SK-N-SH (cell line): ENCODE measurements at regions not wholly inside any gene's neighbourhood (a gene's known extent, or its start where the extent isn't known, plus 50 kb on each side); places are given as distances from the start of the nearest gene placed in this dataset.

Experiments used
- CTCF ChIA-PET: fragments of 300-600, 350-600 bp; formaldehyde crosslinking; extraction: SDS; loops from one replicate; lab custom pipeline; 2021; lab: Yijun Ruan, JAX
- POLR2A ChIA-PET: fragments of 350-600 bp; sonication (Branson Sonifier 250); formaldehyde crosslinking; extraction: SDS; loops from one replicate; lab custom pipeline; 2020; ENCODE audit warnings: antibody characterized with exemption, inconsistent platforms; lab: Yijun Ruan, JAX
- DNase-seq: peaks from one replicate; pipeline ENCODE4 v3.0.0; 2012
- H2AFZ ChIP-seq: fragments of 200-600 bp; sonication (generic); 2 replicates; pipeline ENCODE4 v1.8.1; 2016; ENCODE audit warnings: antibody characterized with exemption, mild to moderate bottlenecking, low read depth
- H3F3A ChIP-seq: fragments of 200-600 bp; sonication (generic); replicated peaks from 2 replicates; pipeline ENCODE3; 2016; ENCODE audit warnings: antibody characterized with exemption, mild to moderate bottlenecking; ENCODE audit not compliant: insufficient read depth
- H3K27ac ChIP-seq, 2 experiments: fragments of 200-500 bp in 1 of 2; fragments of 200-600 bp in 1 of 2; sonication (Bioruptor generic) in 1 of 2; sonication (generic), shearing (Covaris generic) in 1 of 2; 2 replicates each; pipeline versions ENCODE4 v1.5.1 to v1.6.1; 2014 to 2016; ENCODE audit warnings: low read depth in 2 of 2, inconsistent platforms in 1 of 2, low read length in 1 of 2, mild to moderate bottlenecking in 1 of 2, mixed read lengths in 1 of 2
- H3K27me3 ChIP-seq: fragments of 200-600 bp; sonication (generic), shearing (Covaris generic); 2 replicates; pipeline ENCODE4 v1.6.1; 2016; ENCODE audit warnings: mixed run types; ENCODE audit not compliant: insufficient read depth
- H3K36me3 ChIP-seq, 2 experiments: fragments of 200-500 bp in 1 of 2; fragments of 200-600 bp in 1 of 2; sonication (Bioruptor generic) in 1 of 2; sonication (generic) in 1 of 2; replicated peaks in 1 of 2; 2 replicates each; pipeline versions ENCODE3 to v1.5.1; 2014 to 2016; ENCODE audit warnings: low read length in 1 of 2, mild to moderate bottlenecking in 1 of 2; ENCODE audit not compliant: insufficient read depth in 2 of 2, control insufficient read depth in 1 of 2
- H3K4me1 ChIP-seq, 2 experiments: fragments of 200-500 bp in 1 of 2; fragments of 200-600 bp in 1 of 2; sonication (Bioruptor generic) in 1 of 2; sonication (generic), shearing (Covaris generic) in 1 of 2; 2 replicates each; pipeline versions ENCODE4 v1.5.1 to v1.6.1; 2014 to 2016; ENCODE audit warnings: low read depth in 1 of 2, low read length in 1 of 2, mixed run types in 1 of 2; ENCODE audit not compliant: insufficient read depth in 2 of 2, control insufficient read depth in 1 of 2
- H3K4me2 ChIP-seq: fragments of 200-600 bp; sonication (generic), shearing (Covaris generic); 2 replicates; pipeline ENCODE4 v1.6.1; 2017; ENCODE audit warnings: mixed run types
- H3K4me3 ChIP-seq, 2 experiments: fragments of 200-500 bp in 1 of 2; fragments of 200-600 bp in 1 of 2; sonication (Bioruptor generic) in 1 of 2; sonication (generic), shearing (Covaris generic) in 1 of 2; 2 replicates each; pipeline versions ENCODE4 v1.5.1 to v1.8.1; 2014 to 2016; ENCODE audit warnings: low read depth in 2 of 2, inconsistent platforms in 1 of 2, low read length in 1 of 2, mild to moderate bottlenecking in 1 of 2, mixed read lengths in 1 of 2, moderate library complexity in 1 of 2
- H3K79me2 ChIP-seq: fragments of 200-600 bp; sonication (generic); 2 replicates; pipeline ENCODE4 v1.8.1; 2017; ENCODE audit warnings: mild to moderate bottlenecking; ENCODE audit not compliant: insufficient read depth
- H3K9ac ChIP-seq: fragments of 200-600 bp; sonication (generic); 2 replicates; pipeline ENCODE4 v1.6.1; 2017; ENCODE audit warnings: mixed run types
- H3K9me2 ChIP-seq: fragments of 200-600 bp; sonication (generic); 2 replicates; pipeline ENCODE4 v1.6.1; 2017; ENCODE audit warnings: mixed run types
- H3K9me3 ChIP-seq: fragments of 200-600 bp; sonication (generic); 2 replicates; pipeline ENCODE4 v1.6.1; 2017; ENCODE audit warnings: mixed run types, mild to moderate bottlenecking, moderate library complexity
- H4K20me1 ChIP-seq: fragments of 200-600 bp; sonication (generic); 2 replicates; pipeline ENCODE4 v1.6.1; 2017; ENCODE audit warnings: mild to moderate bottlenecking, mixed run types; ENCODE audit not compliant: insufficient read depth
- CTCF ChIP-seq: fragments of 200-600 bp; sonication (generic); IDR thresholded peaks from 2 replicates; pipeline ENCODE4 v1.6.1; 2017; ENCODE audit warnings: antibody characterized with exemption, mild to moderate bottlenecking, moderate library complexity
- FOSL2 ChIP-seq: IDR thresholded peaks from 2 replicates; pipeline ENCODE4 v1.4.0; 2012; ENCODE audit warnings: low read depth, mild to moderate bottlenecking, moderate library complexity, borderline replicate concordance
- FOXJ3 ChIP-seq: sonication (generic); formaldehyde crosslinking; IDR thresholded peaks from 2 replicates; pipeline ENCODE4 v1.5.1; 2020; ENCODE audit warnings: mild to moderate bottlenecking, missing genetic modification reagents
- FOXM1 ChIP-seq: IDR thresholded peaks from 2 replicates; pipeline ENCODE4 v1.4.0; 2012; ENCODE audit warnings: low read depth, mild to moderate bottlenecking
- GABPA ChIP-seq: IDR thresholded peaks from 2 replicates; pipeline ENCODE4 v1.4.0; 2012; ENCODE audit warnings: low read depth, mild to moderate bottlenecking
- IRF3 ChIP-seq: fragments of 150-350 bp; IDR thresholded peaks from 2 replicates; pipeline ENCODE4 v1.6.1; 2016; ENCODE audit warnings: mild to moderate bottlenecking, low read depth, low read length
- JUND ChIP-seq: IDR thresholded peaks from 2 replicates; pipeline ENCODE4 v1.4.0; 2012
- MAX ChIP-seq: IDR thresholded peaks from 2 replicates; pipeline ENCODE4 v1.4.0; 2012; ENCODE audit warnings: low read depth
- MEF2A ChIP-seq: IDR thresholded peaks from 2 replicates; pipeline ENCODE4 v1.4.0; 2012; ENCODE audit warnings: low read depth, borderline replicate concordance
- MXI1 ChIP-seq: IDR thresholded peaks from 2 replicates; pipeline ENCODE4 v1.6.1; 2012; ENCODE audit warnings: mild to moderate bottlenecking, low read depth, low read length, improper control_type of control experiment
- NFIC ChIP-seq: IDR thresholded peaks from 2 replicates; pipeline ENCODE4 v1.4.0; 2012; ENCODE audit warnings: borderline replicate concordance
- PBX3 ChIP-seq: IDR thresholded peaks from 2 replicates; pipeline ENCODE4; 2012
- POLR2AphosphoS5 ChIP-seq: IDR thresholded peaks from 2 replicates; pipeline ENCODE4 v1.6.1; 2012; ENCODE audit warnings: low read depth, low read length
- RAD21 ChIP-seq: IDR thresholded peaks from 2 replicates; pipeline ENCODE4 v1.6.1; 2012; ENCODE audit warnings: mild to moderate bottlenecking, low read length
- REST ChIP-seq: IDR thresholded peaks from 2 replicates; pipeline ENCODE4 v1.6.1; 2012; ENCODE audit warnings: mild to moderate bottlenecking, low read depth, low read length, moderate library complexity
- SIN3A ChIP-seq: IDR thresholded peaks from 2 replicates; pipeline ENCODE4 v1.6.1; 2012; ENCODE audit warnings: low read depth, mild to moderate bottlenecking, low read length, moderate library complexity, borderline replicate concordance
- SMC3 ChIP-seq: IDR thresholded peaks from 2 replicates; pipeline ENCODE4 v1.6.1; 2012; ENCODE audit warnings: low read depth, low read length, improper control_type of control experiment
- TAF1 ChIP-seq: IDR thresholded peaks from 2 replicates; pipeline ENCODE4 v1.6.1; 2012; ENCODE audit warnings: low read depth, mild to moderate bottlenecking, low read length, moderate library complexity, borderline replicate concordance
- USF1 ChIP-seq: IDR thresholded peaks from 2 replicates; pipeline ENCODE4 v1.4.0; 2012; ENCODE audit warnings: low read depth, borderline replicate concordance
- ZBTB33 ChIP-seq: IDR thresholded peaks from 2 replicates; pipeline ENCODE4 v1.4.0; 2012; ENCODE audit warnings: low read depth, borderline replicate concordance
- WGBS: methylation state at CpG from one replicate; pipeline ENCODE4 v1.1.6; 2017; ENCODE audit warnings: low lambda C conversion rate; 5-methylcytosine and 5-hydroxymethylcytosine counted together

GRCh38 chr9:11915699-11916098 is 777.5 kb upstream of the TYRP1 start (continued):
- TF ChIP-seq PBX3 (no peak), RAD21 (no peak), MEF2A (no peak)

GRCh38 chr9:11928871-11929321 is 764.3 kb upstream of the TYRP1 start:
- DNase-seq = no peak
- H3K4me2 ChIP-seq = no peak overlapping the region
- no peaks in the 10 kb centered on the region for H3K79me2 ChIP-seq
- TF ChIP-seq MXI1 (no peak), MAX (no peak), RAD21 (no peak), CTCF (no peak), IRF3 (no peak), ZBTB33 (no peak), FOXJ3 (CRISPR knock-in tag) (no peak), POLR2AphosphoS5 (no peak), SIN3A (no peak), USF1 (no peak), NFIC (no peak), FOSL2 (no peak), GABPA (no peak), JUND (no peak), FOXM1 (no peak), TAF1 (no peak), REST (no peak), SMC3 (no peak)
- no peak overlapping the region for H3K4me3 ChIP-seq
- no peaks in the 10 kb centered on the region for H3F3A ChIP-seq
- no peaks in the 10 kb centered on the region for H3K36me3 ChIP-seq
- ChIA-PET POLR2A (no interaction called here), CTCF (no interaction called here)
- H2AFZ ChIP-seq = no peak overlapping the region
- H3K4me1 ChIP-seq = no peaks in the 10 kb centered on the region
- H3K9me3 ChIP-seq = no peaks in the 10 kb centered on the region
- no peak overlapping the region for H3K27ac ChIP-seq
- no peak overlapping the region for H3K9ac ChIP-seq
- WGBS = 53% methylated on average over 8 of the region's 17 CpGs
- no peaks in the 10 kb centered on the region for H4K20me1 ChIP-seq
- H3K27me3 ChIP-seq = no peaks in the 10 kb centered on the region
- H3K9me2 ChIP-seq = no peaks in the 10 kb centered on the region
